Gastroesophageal sphincter (tissue), 3 donors: ENCODE measurements at regions not wholly inside any gene's neighbourhood (a gene's known extent, or its start where the extent isn't known, plus 50 kb on each side); places are given as distances from the start of the nearest gene placed in this dataset.

ENCODE experiments used
- EP300 ChIP-seq: sonication (generic); formaldehyde crosslinking; IDR thresholded peaks from one replicate; pipeline ENCODE4 v1.6.1; 2017; ENCODE audit warnings: antibody characterized with exemption, mild to moderate bottlenecking
- POLR2AphosphoS5 ChIP-seq: sonication (generic); formaldehyde crosslinking; IDR thresholded peaks from one replicate; pipeline ENCODE4 v1.6.1; 2017; ENCODE audit warnings: antibody characterized with exemption
- TF ChIP-seq, protein P1 (sequence below), 4 experiments: fragments of 200-600 bp in 2 of 4; fragments of 450-650 bp in 2 of 4; sonication (generic) in 1 of 4; IDR thresholded peaks; one replicate each; pipeline ENCODE4 v1.5.1; 2017 to 2019; ENCODE audit warnings: antibody characterized with exemption in 4 of 4, mild to moderate bottlenecking in 2 of 4, moderate library complexity in 2 of 4

GRCh38 chr1:224816062-224816461 is 113.4 kb upstream of the DNAH14 start:
- TF ChIP-seq EP300: no peak
- TF ChIP-seq, protein P1, sequence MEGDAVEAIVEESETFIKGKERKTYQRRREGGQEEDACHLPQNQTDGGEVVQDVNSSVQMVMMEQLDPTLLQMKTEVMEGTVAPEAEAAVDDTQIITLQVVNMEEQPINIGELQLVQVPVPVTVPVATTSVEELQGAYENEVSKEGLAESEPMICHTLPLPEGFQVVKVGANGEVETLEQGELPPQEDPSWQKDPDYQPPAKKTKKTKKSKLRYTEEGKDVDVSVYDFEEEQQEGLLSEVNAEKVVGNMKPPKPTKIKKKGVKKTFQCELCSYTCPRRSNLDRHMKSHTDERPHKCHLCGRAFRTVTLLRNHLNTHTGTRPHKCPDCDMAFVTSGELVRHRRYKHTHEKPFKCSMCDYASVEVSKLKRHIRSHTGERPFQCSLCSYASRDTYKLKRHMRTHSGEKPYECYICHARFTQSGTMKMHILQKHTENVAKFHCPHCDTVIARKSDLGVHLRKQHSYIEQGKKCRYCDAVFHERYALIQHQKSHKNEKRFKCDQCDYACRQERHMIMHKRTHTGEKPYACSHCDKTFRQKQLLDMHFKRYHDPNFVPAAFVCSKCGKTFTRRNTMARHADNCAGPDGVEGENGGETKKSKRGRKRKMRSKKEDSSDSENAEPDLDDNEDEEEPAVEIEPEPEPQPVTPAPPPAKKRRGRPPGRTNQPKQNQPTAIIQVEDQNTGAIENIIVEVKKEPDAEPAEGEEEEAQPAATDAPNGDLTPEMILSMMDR (IDR thresholded peaks at IDR 0.05): no peak
- TF ChIP-seq POLR2AphosphoS5: no peak
